ENCODE measurements at regions not wholly inside any gene's neighbourhood (a gene's known extent, or its start where the extent isn't known, plus 50 kb on each side); places are given as distances from the start of the nearest gene placed in this dataset.

DNA sequence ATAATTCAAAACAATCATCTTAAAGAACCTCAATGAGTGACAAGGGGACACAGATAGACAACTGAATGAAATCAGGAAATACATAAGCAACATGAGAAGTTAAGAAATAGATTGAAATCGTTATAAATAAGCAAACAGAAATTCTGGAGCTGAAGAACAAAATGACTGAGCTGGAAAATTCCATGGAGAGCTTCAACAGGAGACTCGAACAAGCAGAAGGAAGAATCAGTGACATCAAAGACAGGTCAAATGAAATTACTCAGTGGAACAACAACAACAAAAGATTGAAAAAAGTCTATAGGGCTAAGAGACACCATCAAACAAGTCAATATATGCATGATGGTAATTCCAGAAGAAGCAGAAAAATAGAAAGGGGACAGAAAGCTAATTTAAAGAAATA lies 89.5 kb upstream of the ALKAL2 start:
- Mint-ChIP-seq H3K27me3 (ENCODE audit: low read depth, poor library complexity) (peaks cover 25% of the 10 kb centered on the region), H3K4me3 (no peak overlapping the region)

DNA sequence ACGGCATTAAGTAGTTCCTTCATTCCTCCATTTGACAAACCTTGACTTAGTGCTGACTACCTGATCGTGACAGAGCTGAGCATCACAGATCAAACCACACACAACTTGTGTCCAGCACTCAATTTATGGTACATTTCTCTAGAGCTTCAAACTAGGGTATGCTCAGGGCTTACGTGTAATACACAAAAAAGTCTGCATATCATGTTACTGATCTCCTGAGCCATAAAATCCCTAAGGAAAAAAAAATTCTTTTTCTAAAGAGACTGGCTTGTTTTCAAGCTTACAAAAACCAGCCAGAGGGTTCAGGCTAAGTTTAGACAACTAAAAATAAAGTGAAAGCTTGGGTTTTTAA lies 88.0 kb upstream of the ALKAL2 start:
- peaks cover 48% of the 10 kb centered on the region for H3K9me3 Mint-ChIP-seq
- no peak for TF ChIP-seq CTCF (IDR thresholded peaks at IDR 0.05)
- peaks cover 11% of the 10 kb centered on the region for H3K27me3 Mint-ChIP-seq (ENCODE audit: low read depth, poor library complexity)
- peaks cover 5% of the 10 kb centered on the region for H3K36me3 Mint-ChIP-seq (ENCODE audit: low read depth)
- peaks cover 6% of the 10 kb centered on the region for H3K4me1 Mint-ChIP-seq
- H3K27ac Mint-ChIP-seq: no peak overlapping the region
- no peak for DNase-seq
- H3K4me3 Mint-ChIP-seq: no peak overlapping the region

More for the DNA sequence above, 89.5 kb upstream of the ALKAL2 start:
- peaks cover 33% of the 10 kb centered on the region for H3K9me3 Mint-ChIP-seq
- DNase-seq: no peak
- TF ChIP-seq CTCF (IDR thresholded peaks at IDR 0.05): no peak
- H3K36me3 Mint-ChIP-seq (ENCODE audit: low read depth): peaks cover 5% of the 10 kb centered on the region
- H3K4me1 Mint-ChIP-seq: peaks cover 11% of the 10 kb centered on the region
- H3K27ac Mint-ChIP-seq: no peak overlapping the region

- TF ChIP-seq CTCF (IDR thresholded peaks at IDR 0.05): no peak
- DNase-seq: no peak
- H3K27me3 Mint-ChIP-seq (ENCODE audit: low read depth, poor library complexity): peaks cover 5% of the 10 kb centered on the region
- H3K9me3 Mint-ChIP-seq: peaks cover 53% of the 10 kb centered on the region
- peak overlapping the region; percentile 53 for H3K27ac Mint-ChIP-seq
- peaks cover 5% of the 10 kb centered on the region for H3K36me3 Mint-ChIP-seq (ENCODE audit: low read depth)
- H3K4me3 Mint-ChIP-seq: no peak overlapping the region
- H3K4me1 Mint-ChIP-seq: peaks cover 6% of the 10 kb centered on the region
Measured at GRCh38 chr2:375270-375955, 87.5 kb upstream of the ALKAL2 start.

DNA sequence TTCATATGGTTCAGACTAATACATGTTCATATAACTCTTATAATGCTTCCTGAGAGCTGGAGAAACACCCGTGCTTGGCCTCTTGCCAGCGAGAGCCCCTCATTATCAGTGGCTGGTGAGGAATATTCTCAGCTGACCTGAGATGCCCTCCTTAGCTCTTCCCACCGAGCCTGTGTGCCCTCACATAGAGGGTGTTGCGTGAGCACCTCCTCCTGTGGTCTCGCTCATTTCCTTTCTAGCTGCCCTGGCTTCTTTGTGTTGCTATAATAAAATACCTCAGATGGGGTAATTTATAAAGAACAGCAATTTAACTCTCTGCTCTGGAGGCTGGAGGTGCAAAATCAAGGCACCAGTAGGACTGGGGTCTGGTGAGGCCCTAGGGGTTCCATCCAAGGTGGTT lies 80.5 kb upstream of the ALKAL2 start:
- Mint-ChIP-seq H3K4me1 (peaks cover 25% of the 10 kb centered on the region), H3K9me3 (peaks cover 51% of the 10 kb centered on the region), H3K36me3 (ENCODE audit: low read depth) (no peaks in the 10 kb centered on the region), H3K27me3 (ENCODE audit: low read depth, poor library complexity) (peaks cover 11% of the 10 kb centered on the region), H3K27ac (peak overlapping the region; percentile 52), H3K4me3 (no peak overlapping the region)
- DNase-seq: no peak
- TF ChIP-seq CTCF (IDR thresholded peaks at IDR 0.05): no peak

DNA sequence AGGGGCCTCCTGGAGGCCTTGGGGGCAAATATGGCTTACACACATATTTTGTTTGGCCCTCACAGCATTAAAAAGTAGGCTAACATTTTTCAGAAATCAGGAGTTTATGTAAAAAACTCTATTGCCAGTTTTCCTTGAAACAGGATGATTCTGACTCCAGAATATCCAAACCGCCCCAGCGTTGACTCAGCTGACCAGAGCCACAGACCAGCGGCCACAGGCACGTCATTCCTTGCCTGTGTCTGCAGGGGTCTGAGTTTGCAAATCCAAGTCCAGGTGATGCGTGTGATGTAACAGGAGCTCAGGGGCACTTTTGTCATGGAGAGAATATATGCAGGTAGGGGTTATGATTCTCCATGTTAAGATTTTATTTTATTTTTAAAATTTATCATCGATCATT lies 79.4 kb upstream of the ALKAL2 start:
- H3K4me1 Mint-ChIP-seq: peaks cover 19% of the 10 kb centered on the region
- peaks cover 8% of the 10 kb centered on the region for H3K27me3 Mint-ChIP-seq (ENCODE audit: low read depth, poor library complexity)
- H3K27ac Mint-ChIP-seq: no peak overlapping the region
- peaks cover 49% of the 10 kb centered on the region for H3K9me3 Mint-ChIP-seq
- no peaks in the 10 kb centered on the region for H3K36me3 Mint-ChIP-seq (ENCODE audit: low read depth)
- H3K4me3 Mint-ChIP-seq: no peak overlapping the region
- TF ChIP-seq CTCF (IDR thresholded peaks at IDR 0.05): no peak
- no peak for DNase-seq

DNA sequence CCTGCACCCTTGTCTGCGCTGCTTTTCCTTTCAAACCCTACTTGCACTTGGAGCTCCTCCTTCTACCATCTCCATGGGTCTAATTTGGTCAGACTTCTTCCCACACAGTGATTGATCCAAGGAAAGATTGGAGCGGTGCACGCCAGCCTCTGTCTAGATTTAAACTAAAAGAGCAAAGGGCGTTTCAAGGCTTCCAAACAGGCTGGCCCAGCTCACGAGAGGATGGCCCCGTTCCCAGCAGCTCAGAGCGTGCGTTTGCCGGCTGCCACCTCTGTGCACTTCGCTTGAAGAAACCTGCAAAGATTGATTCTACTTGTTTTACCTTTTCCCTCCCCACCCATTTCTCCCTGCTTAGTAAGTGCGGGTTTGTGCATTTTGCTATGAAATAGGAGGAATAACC lies 78.8 kb upstream of the ALKAL2 start:
- no peak for TF ChIP-seq CTCF (IDR thresholded peaks at IDR 0.05)
- H3K27me3 Mint-ChIP-seq (ENCODE audit: low read depth, poor library complexity): peaks cover 8% of the 10 kb centered on the region
- H3K4me1 Mint-ChIP-seq: peaks cover 19% of the 10 kb centered on the region
- no peak overlapping the region for H3K27ac Mint-ChIP-seq
- H3K36me3 Mint-ChIP-seq (ENCODE audit: low read depth): no peaks in the 10 kb centered on the region
- no peak for DNase-seq
- peaks cover 44% of the 10 kb centered on the region for H3K9me3 Mint-ChIP-seq
- no peak overlapping the region for H3K4me3 Mint-ChIP-seq

Data from nephron progenitor cell (in vitro differentiated cells).